NT2/D1 (cell line): ENCODE measurements at regions not wholly inside any gene's neighbourhood (a gene's known extent, or its start where the extent isn't known, plus 50 kb on each side); places are given as distances from the start of the nearest gene placed in this dataset.

Experiments used
- YY1 ChIP-seq: IDR thresholded peaks from 2 replicates; pipeline ENCODE4 v1.6.1; 2011; ENCODE audit not compliant: insufficient read length, insufficient read depth
- ZNF274 ChIP-seq: IDR thresholded peaks from 2 replicates; pipeline ENCODE4 v1.6.1; 2011; ENCODE audit warnings: mild to moderate bottlenecking, low read depth, low read length

DNA sequence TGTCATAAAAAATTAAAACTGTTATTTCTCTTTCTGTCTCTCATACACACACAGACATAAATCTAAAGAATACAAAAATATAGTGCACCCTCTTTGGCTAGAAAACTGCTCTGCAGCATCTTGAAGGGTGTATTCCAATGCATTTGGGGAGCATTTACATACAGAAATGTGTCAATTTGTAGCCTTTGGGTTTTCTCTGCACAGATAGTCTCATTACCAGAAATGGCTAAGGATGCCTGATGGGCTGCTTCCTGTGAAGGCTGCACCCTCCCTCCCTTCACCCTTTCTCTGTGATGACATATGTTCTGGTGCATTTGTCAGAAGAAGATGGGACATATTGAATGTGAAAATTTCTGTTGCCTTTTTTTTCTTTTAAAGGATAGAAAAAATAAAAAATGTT lies 1239.3 kb downstream of the CDH11 start:
- no peak for TF ChIP-seq YY1
- TF ChIP-seq ZNF274, result no peak
